HEK293 (cell line): ENCODE measurements at regions not wholly inside any gene's neighbourhood (a gene's known extent, or its start where the extent isn't known, plus 50 kb on each side); places are given as distances from the start of the nearest gene placed in this dataset.
"Not testable (repeated sequence)": the region's sequence is repeated elsewhere in the genome, so short reads cannot be mapped to it uniquely, and the experiment has no call there.

Experiments
- CTCF ChIA-PET: fragments of 350-600 bp; formaldehyde crosslinking; extraction: SDS; loops from one replicate; lab custom pipeline; 2021; ENCODE audit warnings: antibody characterized with exemption; lab: Yijun Ruan, JAX
- POLR2A ChIA-PET: fragments of 300-600 bp; formaldehyde crosslinking; extraction: SDS; loops from one replicate; lab custom pipeline; 2020; ENCODE audit warnings: antibody characterized with exemption, inconsistent platforms; lab: Yijun Ruan, JAX
- H3K27ac ChIP-seq: fragments of 200-500 bp; sonication (Bioruptor generic); 2 replicates; pipeline ENCODE4 v1.5.1; 2014; ENCODE audit warnings: low read depth, low read length, control low read depth, inconsistent platforms; ENCODE audit errors: extremely low read depth
- H3K36me3 ChIP-seq, 2 experiments: fragments of 200-500 bp in 1 of 2; sonication (Bioruptor generic) in 1 of 2; 1 replicate in 1 of 2; 2 replicates in 1 of 2; pipeline ENCODE4 v1.5.1; 2014 to 2017; ENCODE audit warnings: inconsistent platforms in 2 of 2, low read length in 2 of 2; ENCODE audit not compliant: control insufficient read depth in 2 of 2, insufficient read depth in 1 of 2
- H3K4me1 ChIP-seq: fragments of 200-500 bp; sonication (Bioruptor generic); 2 replicates; pipeline ENCODE4 v1.5.1; 2014; ENCODE audit warnings: mild to moderate bottlenecking, low read length, inconsistent platforms; ENCODE audit not compliant: control insufficient read depth, insufficient read depth
- H3K4me3 ChIP-seq: 2 replicates; pipeline ENCODE4 v1.5.1; 2011; ENCODE audit warnings: low read depth, mild to moderate bottlenecking, control low read depth, low read length, moderate library complexity
- H3K9me3 ChIP-seq: fragments of 200-500 bp; sonication (Bioruptor generic); 2 replicates; pipeline ENCODE4 v1.5.1; 2014; ENCODE audit warnings: low read depth, low read length, inconsistent platforms; ENCODE audit not compliant: control insufficient read depth, insufficient read depth
- GLI4 ChIP-seq: fragments of 450-650 bp; formaldehyde crosslinking; IDR thresholded peaks from 2 replicates; pipeline ENCODE4 v1.5.1; 2016; ENCODE audit warnings: missing biosample characterization, missing genetic modification characterization
- OSR2 ChIP-seq: fragments of 450-650 bp; formaldehyde crosslinking; IDR thresholded peaks from 2 replicates; pipeline ENCODE4 v1.5.1; 2016; ENCODE audit warnings: missing biosample characterization, missing genetic modification characterization
- ZBTB1 ChIP-seq: fragments of 450-650 bp; formaldehyde crosslinking; IDR thresholded peaks from 2 replicates; pipeline ENCODE4 v1.5.1; 2016; ENCODE audit warnings: missing biosample characterization, missing genetic modification characterization
- ZFP37 ChIP-seq: fragments of 450-650 bp; formaldehyde crosslinking; IDR thresholded peaks from 2 replicates; pipeline ENCODE4 v1.5.1; 2016; ENCODE audit warnings: missing biosample characterization, missing genetic modification characterization
- ZNF114 ChIP-seq: fragments of 450-650 bp; formaldehyde crosslinking; IDR thresholded peaks from 2 replicates; pipeline ENCODE4 v1.5.0; 2017; ENCODE audit warnings: missing biosample characterization, missing genetic modification characterization
- ZNF133 ChIP-seq: fragments of 450-650 bp; formaldehyde crosslinking; IDR thresholded peaks from 2 replicates; pipeline ENCODE4 v1.5.1; 2016; ENCODE audit warnings: missing biosample characterization, missing genetic modification characterization
- ZNF146 ChIP-seq: fragments of 450-650 bp; formaldehyde crosslinking; IDR thresholded peaks from 2 replicates; pipeline ENCODE4 v1.5.1; 2016; ENCODE audit warnings: missing biosample characterization, missing genetic modification characterization
- ZNF16 ChIP-seq: fragments of 450-650 bp; formaldehyde crosslinking; IDR thresholded peaks from 2 replicates; pipeline ENCODE4 v1.5.1; 2016; ENCODE audit warnings: low read depth, missing biosample characterization, missing genetic modification characterization
- ZNF174 ChIP-seq: fragments of 450-650 bp; formaldehyde crosslinking; IDR thresholded peaks from 2 replicates; pipeline ENCODE4 v1.5.0; 2017; ENCODE audit warnings: missing biosample characterization, mild to moderate bottlenecking, missing genetic modification characterization
- ZNF354C ChIP-seq: fragments of 450-650 bp; formaldehyde crosslinking; IDR thresholded peaks from 2 replicates; pipeline ENCODE4 v1.5.1; 2016; ENCODE audit warnings: missing biosample characterization, missing genetic modification characterization, low read depth, borderline replicate concordance
- ZNF501 ChIP-seq: fragments of 450-650 bp; formaldehyde crosslinking; IDR thresholded peaks from 2 replicates; pipeline ENCODE4 v1.5.1; 2016; ENCODE audit warnings: missing biosample characterization, missing genetic modification characterization
- ZNF596 ChIP-seq: fragments of 450-650 bp; IDR thresholded peaks from 2 replicates; pipeline ENCODE4 v1.5.0; 2018; ENCODE audit warnings: missing biosample characterization, mild to moderate bottlenecking, missing genetic modification characterization, moderate library complexity
- ZNF837 ChIP-seq: fragments of 450-650 bp; formaldehyde crosslinking; IDR thresholded peaks from 2 replicates; pipeline ENCODE4 v1.5.1; 2016; ENCODE audit warnings: missing biosample characterization, missing genetic modification characterization
- TF ChIP-seq, protein P1 (sequence below): fragments of 450-650 bp; formaldehyde crosslinking; IDR thresholded peaks from 2 replicates; pipeline ENCODE4 v1.5.1; 2016; ENCODE audit warnings: missing biosample characterization, missing genetic modification characterization
- TF ChIP-seq, protein P2 (sequence below): fragments of 450-650 bp; formaldehyde crosslinking; IDR thresholded peaks from 2 replicates; pipeline ENCODE4 v1.5.1; 2016; ENCODE audit warnings: missing biosample characterization, missing genetic modification characterization
- TF ChIP-seq, protein P3 (sequence below): fragments of 450-650 bp; IDR thresholded peaks from 2 replicates; pipeline ENCODE4 v1.5.1; 2018; ENCODE audit warnings: missing biosample characterization, missing genetic modification characterization
- TF ChIP-seq, protein P4 (sequence below): fragments of 450-650 bp; formaldehyde crosslinking; IDR thresholded peaks from 2 replicates; pipeline ENCODE4; 2016; ENCODE audit warnings: missing biosample characterization, missing genetic modification characterization
- TF ChIP-seq, protein P5 (sequence below): fragments of 450-650 bp; formaldehyde crosslinking; conservative IDR thresholded peaks from 2 replicates; pipeline ENCODE4 v1.5.1; 2016; ENCODE audit warnings: low read depth, missing biosample characterization, missing genetic modification characterization
- TF ChIP-seq, protein P6 (sequence below): fragments of 450-650 bp; formaldehyde crosslinking; IDR thresholded peaks from 2 replicates; pipeline ENCODE4 v1.5.1; 2016; ENCODE audit warnings: missing biosample characterization, missing genetic modification characterization

DNA sequence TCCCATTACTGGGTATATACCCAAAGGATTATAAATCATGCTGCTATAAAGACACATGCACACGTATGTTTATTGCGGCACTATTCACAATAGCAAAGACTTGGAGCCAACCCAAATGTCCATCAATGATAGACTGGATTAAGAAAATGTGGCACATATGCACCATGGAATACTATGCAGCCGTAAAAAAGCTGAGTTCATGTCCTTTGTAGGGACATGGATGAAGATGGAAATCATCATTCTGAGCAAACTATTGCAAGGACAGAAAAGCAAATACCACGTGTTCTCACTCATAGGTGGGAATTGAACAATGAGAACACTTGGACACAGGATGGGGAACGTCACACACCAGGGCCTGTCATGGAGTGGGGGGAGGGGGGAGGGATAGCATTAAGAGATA is 175.0 kb upstream of the FZD8 start:
- POLR2A ChIA-PET, H3K4me1 ChIP-seq, CTCF ChIA-PET, H3K9me3 ChIP-seq, H3K27ac ChIP-seq, H3K36me3 ChIP-seq, H3K4me3 ChIP-seq: not testable (repeated sequence)
- TF ChIP-seq, protein P1, sequence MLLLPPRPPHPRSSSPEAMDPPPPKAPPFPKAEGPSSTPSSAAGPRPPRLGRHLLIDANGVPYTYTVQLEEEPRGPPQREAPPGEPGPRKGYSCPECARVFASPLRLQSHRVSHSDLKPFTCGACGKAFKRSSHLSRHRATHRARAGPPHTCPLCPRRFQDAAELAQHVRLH (tag by site-specific recombination), result 0 out of 2 replicates have a peak, but pooled peaks have one; percentile 37
- TF ChIP-seq ZNF146 (tag by site-specific recombination), result peak; percentile 94

DNA sequence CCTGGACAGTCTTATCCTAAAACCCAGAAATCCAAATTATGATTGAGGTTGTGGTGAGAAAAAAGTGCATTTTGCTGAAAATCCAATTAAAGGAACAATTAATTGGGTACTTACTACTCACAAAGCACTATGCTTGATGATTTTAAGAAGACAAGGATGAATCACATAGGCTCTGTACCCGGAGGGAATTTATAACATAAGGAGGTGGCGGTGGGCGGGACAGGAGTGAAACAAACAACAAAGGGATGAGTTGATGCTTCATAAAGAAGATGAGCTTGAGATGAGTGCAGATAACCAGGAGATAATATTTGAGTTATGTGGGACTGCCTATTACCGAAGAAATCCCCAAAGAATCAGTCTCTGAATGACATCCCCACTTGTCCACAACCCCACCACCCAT is 171.1 kb upstream of the FZD8 start:
- Histone ChIP-seq H3K9me3 (no peaks in the 10 kb centered on the region), H3K4me1 (no peaks in the 10 kb centered on the region), H3K4me3 (no peak overlapping the region), H3K36me3 (no peaks in the 10 kb centered on the region), H3K27ac (no peak overlapping the region)
- TF ChIP-seq ZNF174 (no peak), ZNF133 (tag by site-specific recombination) (no peak), GLI4 (no peak), ZNF596 (tag by site-specific recombination) (no peak), ZNF16 (tag by site-specific recombination) (no peak), ZNF501 (no peak), ZFP37 (tag by site-specific recombination) (no peak), ZNF354C (tag by site-specific recombination) (no peak), OSR2 (tag by site-specific recombination) (no peak), ZNF114 (tag by site-specific recombination) (no peak), ZBTB1 (no peak), ZNF837 (no peak)
- TF ChIP-seq, protein P1 (tag by site-specific recombination), result no peak
- TF ChIP-seq, protein P2, sequence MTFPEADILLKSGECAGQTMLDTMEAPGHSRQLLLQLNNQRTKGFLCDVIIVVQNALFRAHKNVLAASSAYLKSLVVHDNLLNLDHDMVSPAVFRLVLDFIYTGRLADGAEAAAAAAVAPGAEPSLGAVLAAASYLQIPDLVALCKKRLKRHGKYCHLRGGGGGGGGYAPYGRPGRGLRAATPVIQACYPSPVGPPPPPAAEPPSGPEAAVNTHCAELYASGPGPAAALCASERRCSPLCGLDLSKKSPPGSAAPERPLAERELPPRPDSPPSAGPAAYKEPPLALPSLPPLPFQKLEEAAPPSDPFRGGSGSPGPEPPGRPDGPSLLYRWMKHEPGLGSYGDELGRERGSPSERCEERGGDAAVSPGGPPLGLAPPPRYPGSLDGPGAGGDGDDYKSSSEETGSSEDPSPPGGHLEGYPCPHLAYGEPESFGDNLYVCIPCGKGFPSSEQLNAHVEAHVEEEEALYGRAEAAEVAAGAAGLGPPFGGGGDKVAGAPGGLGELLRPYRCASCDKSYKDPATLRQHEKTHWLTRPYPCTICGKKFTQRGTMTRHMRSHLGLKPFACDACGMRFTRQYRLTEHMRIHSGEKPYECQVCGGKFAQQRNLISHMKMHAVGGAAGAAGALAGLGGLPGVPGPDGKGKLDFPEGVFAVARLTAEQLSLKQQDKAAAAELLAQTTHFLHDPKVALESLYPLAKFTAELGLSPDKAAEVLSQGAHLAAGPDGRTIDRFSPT (tag by site-specific recombination), result no peak
- TF ChIP-seq, protein P3, sequence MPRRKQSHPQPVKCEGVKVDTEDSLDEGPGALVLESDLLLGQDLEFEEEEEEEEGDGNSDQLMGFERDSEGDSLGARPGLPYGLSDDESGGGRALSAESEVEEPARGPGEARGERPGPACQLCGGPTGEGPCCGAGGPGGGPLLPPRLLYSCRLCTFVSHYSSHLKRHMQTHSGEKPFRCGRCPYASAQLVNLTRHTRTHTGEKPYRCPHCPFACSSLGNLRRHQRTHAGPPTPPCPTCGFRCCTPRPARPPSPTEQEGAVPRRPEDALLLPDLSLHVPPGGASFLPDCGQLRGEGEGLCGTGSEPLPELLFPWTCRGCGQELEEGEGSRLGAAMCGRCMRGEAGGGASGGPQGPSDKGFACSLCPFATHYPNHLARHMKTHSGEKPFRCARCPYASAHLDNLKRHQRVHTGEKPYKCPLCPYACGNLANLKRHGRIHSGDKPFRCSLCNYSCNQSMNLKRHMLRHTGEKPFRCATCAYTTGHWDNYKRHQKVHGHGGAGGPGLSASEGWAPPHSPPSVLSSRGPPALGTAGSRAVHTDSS, result no peak
- TF ChIP-seq, protein P4, sequence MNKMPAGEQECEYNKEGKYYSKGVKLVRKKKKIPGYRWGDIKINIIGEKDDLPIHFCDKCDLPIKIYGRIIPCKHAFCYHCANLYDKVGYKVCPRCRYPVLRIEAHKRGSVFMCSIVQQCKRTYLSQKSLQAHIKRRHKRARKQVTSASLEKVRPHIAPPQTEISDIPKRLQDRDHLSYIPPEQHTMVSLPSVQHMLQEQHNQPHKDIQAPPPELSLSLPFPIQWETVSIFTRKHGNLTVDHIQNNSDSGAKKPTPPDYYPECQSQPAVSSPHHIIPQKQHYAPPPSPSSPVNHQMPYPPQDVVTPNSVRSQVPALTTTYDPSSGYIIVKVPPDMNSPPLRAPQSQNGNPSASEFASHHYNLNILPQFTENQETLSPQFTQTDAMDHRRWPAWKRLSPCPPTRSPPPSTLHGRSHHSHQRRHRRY (tag by site-specific recombination), result no peak
- TF ChIP-seq, protein P5, sequence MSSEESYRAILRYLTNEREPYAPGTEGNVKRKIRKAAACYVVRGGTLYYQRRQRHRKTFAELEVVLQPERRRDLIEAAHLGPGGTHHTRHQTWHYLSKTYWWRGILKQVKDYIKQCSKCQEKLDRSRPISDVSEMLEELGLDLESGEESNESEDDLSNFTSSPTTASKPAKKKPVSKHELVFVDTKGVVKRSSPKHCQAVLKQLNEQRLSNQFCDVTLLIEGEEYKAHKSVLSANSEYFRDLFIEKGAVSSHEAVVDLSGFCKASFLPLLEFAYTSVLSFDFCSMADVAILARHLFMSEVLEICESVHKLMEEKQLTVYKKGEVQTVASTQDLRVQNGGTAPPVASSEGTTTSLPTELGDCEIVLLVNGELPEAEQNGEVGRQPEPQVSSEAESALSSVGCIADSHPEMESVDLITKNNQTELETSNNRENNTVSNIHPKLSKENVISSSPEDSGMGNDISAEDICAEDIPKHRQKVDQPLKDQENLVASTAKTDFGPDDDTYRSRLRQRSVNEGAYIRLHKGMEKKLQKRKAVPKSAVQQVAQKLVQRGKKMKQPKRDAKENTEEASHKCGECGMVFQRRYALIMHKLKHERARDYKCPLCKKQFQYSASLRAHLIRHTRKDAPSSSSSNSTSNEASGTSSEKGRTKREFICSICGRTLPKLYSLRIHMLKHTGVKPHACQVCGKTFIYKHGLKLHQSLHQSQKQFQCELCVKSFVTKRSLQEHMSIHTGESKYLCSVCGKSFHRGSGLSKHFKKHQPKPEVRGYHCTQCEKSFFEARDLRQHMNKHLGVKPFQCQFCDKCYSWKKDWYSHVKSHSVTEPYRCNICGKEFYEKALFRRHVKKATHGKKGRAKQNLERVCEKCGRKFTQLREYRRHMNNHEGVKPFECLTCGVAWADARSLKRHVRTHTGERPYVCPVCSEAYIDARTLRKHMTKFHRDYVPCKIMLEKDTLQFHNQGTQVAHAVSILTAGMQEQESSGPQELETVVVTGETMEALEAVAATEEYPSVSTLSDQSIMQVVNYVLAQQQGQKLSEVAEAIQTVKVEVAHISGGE, result no peak
- TF ChIP-seq, protein P6, sequence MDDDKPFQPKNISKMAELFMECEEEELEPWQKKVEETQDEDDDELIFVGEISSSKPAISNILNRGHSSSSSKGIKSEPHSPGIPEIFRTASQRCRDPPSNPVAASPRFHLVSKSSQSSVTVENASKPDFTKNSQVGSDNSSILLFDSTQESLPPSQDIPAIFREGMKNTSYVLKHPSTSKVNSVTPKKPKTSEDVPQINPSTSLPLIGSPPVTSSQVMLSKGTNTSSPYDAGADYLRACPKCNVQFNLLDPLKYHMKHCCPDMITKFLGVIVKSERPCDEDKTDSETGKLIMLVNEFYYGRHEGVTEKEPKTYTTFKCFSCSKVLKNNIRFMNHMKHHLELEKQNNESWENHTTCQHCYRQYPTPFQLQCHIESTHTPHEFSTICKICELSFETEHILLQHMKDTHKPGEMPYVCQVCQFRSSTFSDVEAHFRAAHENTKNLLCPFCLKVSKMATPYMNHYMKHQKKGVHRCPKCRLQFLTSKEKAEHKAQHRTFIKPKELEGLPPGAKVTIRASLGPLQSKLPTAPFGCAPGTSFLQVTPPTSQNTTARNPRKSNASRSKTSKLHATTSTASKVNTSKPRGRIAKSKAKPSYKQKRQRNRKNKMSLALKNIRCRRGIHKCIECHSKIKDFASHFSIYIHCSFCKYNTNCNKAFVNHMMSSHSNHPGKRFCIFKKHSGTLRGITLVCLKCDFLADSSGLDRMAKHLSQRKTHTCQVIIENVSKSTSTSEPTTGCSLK (tag by site-specific recombination), result no peak
- CTCF ChIA-PET, result no interaction called here
- POLR2A ChIA-PET, result no interaction called here
